ENCODE measurements at regions not wholly inside any gene's neighbourhood (a gene's known extent, or its start where the extent isn't known, plus 50 kb on each side); places are given as distances from the start of the nearest gene placed in this dataset.

- no peak overlapping the region for H3K14ac ChIP-seq (ENCODE audit: insufficient read depth, low read length)
- no peak overlapping the region for H3K23ac ChIP-seq (ENCODE audit: insufficient read length, low read depth, low read length)
- no peak for DNase-seq
- no peak for TF ChIP-seq CTCF (conservative IDR thresholded peaks at IDR 0.05)
- no peak overlapping the region for H3K27ac ChIP-seq (ENCODE audit: insufficient read length, low read depth, low read length)
- no peak overlapping the region for H3K4me2 ChIP-seq (ENCODE audit: insufficient read depth, insufficient read length, low read length)
- H4K91ac ChIP-seq (ENCODE audit: insufficient read length, low read depth, low read length), result no peak overlapping the region
- H2BK12ac ChIP-seq (ENCODE audit: insufficient read length, low read depth, low read length), result no peak overlapping the region
- H3K27me3 ChIP-seq (ENCODE audit: insufficient read depth, low read length), result no peaks in the 10 kb centered on the region
- H2BK5ac ChIP-seq (ENCODE audit: insufficient read length, low read length), result no peak overlapping the region
- Mint-ChIP-seq H3K9me3 (peaks cover 0 to 8% of the 10 kb centered on the region in 2 experiments; a peak in 1 of 5 replicates), H3K27me3 (ENCODE audit: low read depth) (no peaks in the 10 kb centered on the region), H3K4me1 (0 out of 4 replicates have a peak, but pooled peaks cover 0 to 2% of the 10 kb centered on the region in 2 experiments), H3K36me3 (ENCODE audit: insufficient read depth in 1 of 3, low read depth in 3 of 3) (peaks cover 0 to 16% (median 2%) of the 10 kb centered on the region in 3 experiments; a peak in 3 of 7 replicates), H3K27ac (no peak overlapping the region), H3K4me3 (no peak overlapping the region)
- H3K9me3 ChIP-seq (ENCODE audit: control insufficient read depth, low read depth, low read length), result no peaks in the 10 kb centered on the region
- H2BK120ac ChIP-seq (ENCODE audit: low read depth, low read length, poor library complexity, severe bottlenecking), result no peak overlapping the region
- no peak overlapping the region for H3T11ph ChIP-seq (ENCODE audit: low read length)
- H2BK15ac ChIP-seq (ENCODE audit: low read depth, low read length), result no peak overlapping the region
- H2BK20ac ChIP-seq (ENCODE audit: low read depth, low read length, poor library complexity, severe bottlenecking), result no peak overlapping the region
- H2AK5ac ChIP-seq (ENCODE audit: insufficient read length, low read length), result no peak overlapping the region
- H3K18ac ChIP-seq (ENCODE audit: insufficient read length, low read depth, low read length), result no peak overlapping the region
- H4K8ac ChIP-seq (replicated peaks; ENCODE audit: insufficient read length, low read depth, low read length), result no peak overlapping the region
- H3K23me2 ChIP-seq (ENCODE audit: insufficient read length, low read depth, low read length, poor library complexity, severe bottlenecking), result no peaks in the 10 kb centered on the region
- H2AFZ ChIP-seq (ENCODE audit: low read length), result no peak overlapping the region
- H3K56ac ChIP-seq (ENCODE audit: insufficient read length, low read depth, low read length), result no peak overlapping the region
- H4K20me1 ChIP-seq (ENCODE audit: control insufficient read depth, insufficient read depth, insufficient read length), result no peaks in the 10 kb centered on the region
- no peaks in the 10 kb centered on the region for H3K79me2 ChIP-seq (ENCODE audit: insufficient read depth, low read length)
- H3K4me1 ChIP-seq (ENCODE audit: insufficient read depth, low read length), result no peaks in the 10 kb centered on the region
- no peak overlapping the region for H3K9ac ChIP-seq (ENCODE audit: extremely low read depth, insufficient read length, low read length)
- H3K79me1 ChIP-seq (ENCODE audit: insufficient read depth, low read depth, low read length, poor library complexity, severe bottlenecking), result no peaks in the 10 kb centered on the region
- H3K4ac ChIP-seq (ENCODE audit: low read depth, low read length), result no peak overlapping the region
- H4K5ac ChIP-seq (ENCODE audit: insufficient read length, low read depth, low read length), result no peak overlapping the region
These were observed 91.4 kb downstream of the EDN1 start for GRCh38 chr6:12381587-12381986.

Measured in H9 (cell line).